Neural cell (in vitro differentiated cells): ENCODE measurements at regions not wholly inside any gene's neighbourhood (a gene's known extent, or its start where the extent isn't known, plus 50 kb on each side); places are given as distances from the start of the nearest gene placed in this dataset.

Experiments
- H2AFZ ChIP-seq: fragments of 200-600, 300-800 bp; sonication (generic), shearing (Covaris generic); 2 replicates; pipeline ENCODE4 v1.6.0; 2014; ENCODE audit warnings: low read depth, mild to moderate bottlenecking, antibody characterized with exemption, low read length, moderate library complexity
- H3F3A ChIP-seq: fragments of 200-600 bp; shearing (Covaris generic); 2 replicates; pipeline ENCODE4 v1.6.1; 2016; ENCODE audit warnings: mild to moderate bottlenecking, moderate library complexity, mixed read lengths, antibody characterized with exemption, low read length; ENCODE audit not compliant: insufficient read depth, poor library complexity, severe bottlenecking
- H3K27ac ChIP-seq: fragments of 200-600, 300-800 bp; sonication (generic), shearing (Covaris generic); 2 replicates; pipeline ENCODE4 v1.5.1; 2014; ENCODE audit warnings: mild to moderate bottlenecking, low read length, moderate library complexity
- H3K27me3 ChIP-seq: fragments of 300-800, 200-600 bp; sonication (generic), shearing (Covaris generic); 2 replicates; pipeline ENCODE4 v1.6.0; 2014; ENCODE audit warnings: mild to moderate bottlenecking, low read depth, low read length, moderate library complexity; ENCODE audit not compliant: insufficient read depth
- H3K36me3 ChIP-seq: fragments of 300-800, 200-600 bp; sonication (generic), shearing (Covaris generic); 2 replicates; pipeline ENCODE4 v1.5.1; 2014; ENCODE audit warnings: mild to moderate bottlenecking, antibody characterized with exemption, low read length, moderate library complexity; ENCODE audit not compliant: insufficient read depth
- H3K4me2 ChIP-seq: fragments of 300-800, 200-600 bp; sonication (generic), shearing (Covaris generic); 2 replicates; pipeline ENCODE4 v1.6.0; 2014; ENCODE audit warnings: mild to moderate bottlenecking, low read length
- H3K4me3 ChIP-seq: fragments of 300-800, 200-600 bp; sonication (generic), shearing (Covaris generic); 2 replicates; pipeline ENCODE4 v1.5.1; 2014; ENCODE audit warnings: mild to moderate bottlenecking, low read length, moderate library complexity
- H3K79me2 ChIP-seq: fragments of 200-600 bp; shearing (Covaris generic); replicated peaks from 2 replicates; pipeline ENCODE4 v1.6.0; 2014; ENCODE audit warnings: mild to moderate bottlenecking, low read length, moderate library complexity; ENCODE audit not compliant: insufficient read depth
- H3K9ac ChIP-seq: fragments of 300-800, 200-600 bp; sonication (generic), shearing (Covaris generic); 2 replicates; pipeline ENCODE4 v1.6.1; 2016; ENCODE audit warnings: mild to moderate bottlenecking, low read length, mixed read lengths
- H3K9me2 ChIP-seq: fragments of 200-600 bp; shearing (Covaris generic); 2 replicates; pipeline ENCODE4 v1.6.1; 2016; ENCODE audit warnings: mild to moderate bottlenecking, low read length, mixed read lengths; ENCODE audit not compliant: insufficient read depth
- H3K9me3 ChIP-seq: fragments of 200-600, 300-800 bp; sonication (generic), shearing (Covaris generic); 2 replicates; pipeline ENCODE4 v1.6.1; 2016; ENCODE audit warnings: mild to moderate bottlenecking, mixed run types, low read length, moderate library complexity, mixed read lengths
- H4K20me1 ChIP-seq: fragments of 200-600 bp; shearing (Covaris generic); 2 replicates; pipeline ENCODE4 v1.6.1; 2016; ENCODE audit warnings: mild to moderate bottlenecking, mixed run types; ENCODE audit not compliant: insufficient read depth
- EP300 ChIP-seq: fragments of 450-650 bp; conservative IDR thresholded peaks from 2 replicates; pipeline ENCODE4 v1.6.1; 2014; ENCODE audit warnings: antibody characterized with exemption, mild to moderate bottlenecking, moderate library complexity; ENCODE audit not compliant: poor library complexity, severe bottlenecking
- EZH2 ChIP-seq: fragments of 200-600, 300-800 bp; shearing (Covaris generic), sonication (generic); IDR thresholded peaks from 2 replicates; pipeline ENCODE4 v1.6.1; 2014; ENCODE audit warnings: antibody characterized with exemption, low read length, borderline replicate concordance, mild to moderate bottlenecking; ENCODE audit not compliant: insufficient read depth, poor library complexity, severe bottlenecking
- MXI1 ChIP-seq: fragments of 450-650 bp; conservative IDR thresholded peaks from 2 replicates; pipeline ENCODE4 v1.6.1; 2014; ENCODE audit warnings: antibody characterized with exemption, mild to moderate bottlenecking; ENCODE audit not compliant: poor library complexity, severe bottlenecking
- POLR2AphosphoS5 ChIP-seq: IDR thresholded peaks from 2 replicates; pipeline ENCODE4 v1.6.1; 2012
- RAD21 ChIP-seq: fragments of 450-650 bp; conservative IDR thresholded peaks from 2 replicates; pipeline ENCODE4 v1.6.1; 2014; ENCODE audit warnings: antibody characterized with exemption, mild to moderate bottlenecking, moderate library complexity
- SMC3 ChIP-seq: fragments of 450-650 bp; conservative IDR thresholded peaks from 2 replicates; pipeline ENCODE4 v1.6.1; 2014; ENCODE audit warnings: antibody characterized with exemption, mild to moderate bottlenecking, moderate library complexity; ENCODE audit not compliant: poor library complexity
- TAF1 ChIP-seq: IDR thresholded peaks from 2 replicates; pipeline ENCODE4 v1.6.1; 2012; ENCODE audit warnings: low read depth
- TF ChIP-seq, protein P1 (sequence below): IDR thresholded peaks from 2 replicates; pipeline ENCODE4 v1.6.1; 2012; ENCODE audit warnings: borderline replicate concordance
- TF ChIP-seq, protein P2 (sequence below): fragments of 450-650 bp; IDR thresholded peaks from 2 replicates; pipeline ENCODE4 v1.5.1; 2014; ENCODE audit warnings: antibody characterized with exemption, mild to moderate bottlenecking, moderate library complexity; ENCODE audit not compliant: poor library complexity, severe bottlenecking

DNA sequence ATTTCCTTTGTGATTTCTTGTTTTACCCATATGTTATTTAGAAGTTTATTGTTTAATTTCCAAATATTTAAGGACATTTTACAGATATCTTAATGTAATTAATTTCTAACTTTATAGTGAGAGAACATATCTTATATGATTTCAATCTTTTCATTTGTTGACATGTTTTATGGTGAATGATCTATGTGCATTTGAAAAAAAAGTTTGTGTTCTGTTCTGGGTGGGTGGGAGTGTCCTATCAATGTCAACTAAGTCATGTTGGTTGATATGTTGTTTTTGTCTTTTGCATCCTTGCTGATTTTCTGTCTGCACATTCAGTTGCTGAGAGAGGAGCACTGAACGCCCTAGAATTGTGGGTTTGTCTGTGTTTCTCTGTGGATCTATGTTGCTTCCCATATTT is 50.3 kb upstream of the CBFA2T3 start:
- H3K36me3 ChIP-seq: no peaks in the 10 kb centered on the region
- H3K9me3 ChIP-seq: no peaks in the 10 kb centered on the region
- H4K20me1 ChIP-seq: no peaks in the 10 kb centered on the region
- no peaks in the 10 kb centered on the region for H3F3A ChIP-seq
- H3K4me3 ChIP-seq: no peak overlapping the region
- H3K4me2 ChIP-seq: no peak overlapping the region
- TF ChIP-seq SMC3 (no peak), EP300 (no peak), TAF1 (no peak), RAD21 (no peak), POLR2AphosphoS5 (no peak), EZH2 (no peak), MXI1 (no peak)
- TF ChIP-seq, protein P1, sequence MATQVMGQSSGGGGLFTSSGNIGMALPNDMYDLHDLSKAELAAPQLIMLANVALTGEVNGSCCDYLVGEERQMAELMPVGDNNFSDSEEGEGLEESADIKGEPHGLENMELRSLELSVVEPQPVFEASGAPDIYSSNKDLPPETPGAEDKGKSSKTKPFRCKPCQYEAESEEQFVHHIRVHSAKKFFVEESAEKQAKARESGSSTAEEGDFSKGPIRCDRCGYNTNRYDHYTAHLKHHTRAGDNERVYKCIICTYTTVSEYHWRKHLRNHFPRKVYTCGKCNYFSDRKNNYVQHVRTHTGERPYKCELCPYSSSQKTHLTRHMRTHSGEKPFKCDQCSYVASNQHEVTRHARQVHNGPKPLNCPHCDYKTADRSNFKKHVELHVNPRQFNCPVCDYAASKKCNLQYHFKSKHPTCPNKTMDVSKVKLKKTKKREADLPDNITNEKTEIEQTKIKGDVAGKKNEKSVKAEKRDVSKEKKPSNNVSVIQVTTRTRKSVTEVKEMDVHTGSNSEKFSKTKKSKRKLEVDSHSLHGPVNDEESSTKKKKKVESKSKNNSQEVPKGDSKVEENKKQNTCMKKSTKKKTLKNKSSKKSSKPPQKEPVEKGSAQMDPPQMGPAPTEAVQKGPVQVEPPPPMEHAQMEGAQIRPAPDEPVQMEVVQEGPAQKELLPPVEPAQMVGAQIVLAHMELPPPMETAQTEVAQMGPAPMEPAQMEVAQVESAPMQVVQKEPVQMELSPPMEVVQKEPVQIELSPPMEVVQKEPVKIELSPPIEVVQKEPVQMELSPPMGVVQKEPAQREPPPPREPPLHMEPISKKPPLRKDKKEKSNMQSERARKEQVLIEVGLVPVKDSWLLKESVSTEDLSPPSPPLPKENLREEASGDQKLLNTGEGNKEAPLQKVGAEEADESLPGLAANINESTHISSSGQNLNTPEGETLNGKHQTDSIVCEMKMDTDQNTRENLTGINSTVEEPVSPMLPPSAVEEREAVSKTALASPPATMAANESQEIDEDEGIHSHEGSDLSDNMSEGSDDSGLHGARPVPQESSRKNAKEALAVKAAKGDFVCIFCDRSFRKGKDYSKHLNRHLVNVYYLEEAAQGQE: no peak
- TF ChIP-seq, protein P2, sequence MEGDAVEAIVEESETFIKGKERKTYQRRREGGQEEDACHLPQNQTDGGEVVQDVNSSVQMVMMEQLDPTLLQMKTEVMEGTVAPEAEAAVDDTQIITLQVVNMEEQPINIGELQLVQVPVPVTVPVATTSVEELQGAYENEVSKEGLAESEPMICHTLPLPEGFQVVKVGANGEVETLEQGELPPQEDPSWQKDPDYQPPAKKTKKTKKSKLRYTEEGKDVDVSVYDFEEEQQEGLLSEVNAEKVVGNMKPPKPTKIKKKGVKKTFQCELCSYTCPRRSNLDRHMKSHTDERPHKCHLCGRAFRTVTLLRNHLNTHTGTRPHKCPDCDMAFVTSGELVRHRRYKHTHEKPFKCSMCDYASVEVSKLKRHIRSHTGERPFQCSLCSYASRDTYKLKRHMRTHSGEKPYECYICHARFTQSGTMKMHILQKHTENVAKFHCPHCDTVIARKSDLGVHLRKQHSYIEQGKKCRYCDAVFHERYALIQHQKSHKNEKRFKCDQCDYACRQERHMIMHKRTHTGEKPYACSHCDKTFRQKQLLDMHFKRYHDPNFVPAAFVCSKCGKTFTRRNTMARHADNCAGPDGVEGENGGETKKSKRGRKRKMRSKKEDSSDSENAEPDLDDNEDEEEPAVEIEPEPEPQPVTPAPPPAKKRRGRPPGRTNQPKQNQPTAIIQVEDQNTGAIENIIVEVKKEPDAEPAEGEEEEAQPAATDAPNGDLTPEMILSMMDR: no peak
- H3K27ac ChIP-seq: no peak overlapping the region
- H2AFZ ChIP-seq: no peak overlapping the region
- H3K79me2 ChIP-seq: no peaks in the 10 kb centered on the region
- H3K27me3 ChIP-seq: no peaks in the 10 kb centered on the region
- no peak overlapping the region for H3K9ac ChIP-seq
- H3K9me2 ChIP-seq: no peaks in the 10 kb centered on the region

GRCh38 chr16:89031715-89032659 is 55.0 kb upstream of the CBFA2T3 start:
- no peak overlapping the region for H3K27ac ChIP-seq
- no peak overlapping the region for H2AFZ ChIP-seq

More at GRCh38 chr16:89031715-89032659, 55.0 kb upstream of the CBFA2T3 start:
- Histone ChIP-seq H3K9me2 (no peaks in the 10 kb centered on the region), H3K4me2 (no peak overlapping the region), H3K9me3 (no peaks in the 10 kb centered on the region), H3K9ac (no peak overlapping the region), H4K20me1 (no peaks in the 10 kb centered on the region), H3K79me2 (no peaks in the 10 kb centered on the region), H3K36me3 (no peaks in the 10 kb centered on the region), H3F3A (no peaks in the 10 kb centered on the region), H3K27me3 (no peaks in the 10 kb centered on the region), H3K4me3 (no peak overlapping the region)
- TF ChIP-seq, protein P1: no peak
- TF ChIP-seq, protein P2: no peak
- TF ChIP-seq EP300: no peak
